GM23248 (cell line): ENCODE measurements at regions not wholly inside any gene's neighbourhood (a gene's known extent, or its start where the extent isn't known, plus 50 kb on each side); places are given as distances from the start of the nearest gene placed in this dataset.

ENCODE experiments used
- EZH2 ChIP-seq: fragments of 200-600 bp; sonication (generic); IDR thresholded peaks from 2 replicates; pipeline ENCODE4 v1.6.1; 2018; ENCODE audit warnings: antibody characterized with exemption, mild to moderate bottlenecking; ENCODE audit not compliant: insufficient read depth, poor library complexity, severe bottlenecking
- EZH2phosphoT487 ChIP-seq: fragments of 200-600 bp; sonication (generic); IDR thresholded peaks from 2 replicates; pipeline ENCODE4 v1.6.1; 2018; ENCODE audit warnings: antibody characterized with exemption, moderate library complexity, mild to moderate bottlenecking, low read depth; ENCODE audit not compliant: insufficient read depth

DNA sequence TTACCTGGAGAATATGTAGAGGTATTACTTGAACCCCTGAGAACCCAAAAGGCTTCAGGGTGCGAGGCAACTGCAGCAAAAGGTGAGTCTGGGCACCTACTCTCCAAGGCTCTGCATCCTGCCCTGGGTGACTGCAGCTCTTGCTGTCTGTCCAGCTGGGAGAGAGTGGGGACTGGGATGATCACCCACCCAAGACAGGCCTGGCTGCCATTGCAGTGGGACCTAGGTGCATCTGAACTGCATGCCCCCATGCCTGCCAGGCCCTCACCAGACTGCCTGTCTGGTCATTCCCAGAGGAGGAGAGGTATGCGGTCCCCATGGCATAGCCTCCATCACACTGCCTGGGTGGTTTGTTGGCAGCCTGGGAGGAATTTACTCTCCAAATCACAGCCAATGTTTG is 563.9 kb downstream of the TFAP2A start:
- no peak for TF ChIP-seq EZH2
- TF ChIP-seq EZH2phosphoT487: no peak
